GM23338 (cell line): ENCODE measurements at regions not wholly inside any gene's neighbourhood (a gene's known extent, or its start where the extent isn't known, plus 50 kb on each side); places are given as distances from the start of the nearest gene placed in this dataset.
A peak's percentile ranks its signal among the peaks of the same experiment; 100 is the strongest.

ENCODE experiments used
- ATAC-seq: fragments of 200-7000 bp; cut with Tn5 transposase; 3 replicates; pipeline ENCODE4 v1.9.1; 2020
- DNase-seq: peaks from one replicate; pipeline ENCODE4 v3.0.0-alpha.2; 2015; ENCODE audit warnings: low spot score
- H2AFZ ChIP-seq: fragments of 200-600 bp; sonication (generic); 2 replicates; pipeline ENCODE4 v1.8.0; 2016; ENCODE audit warnings: antibody characterized with exemption, mild to moderate bottlenecking, moderate library complexity
- H3F3A ChIP-seq: fragments of 200-600 bp; sonication (generic); replicated peaks from 2 replicates; pipeline ENCODE4 v1.8.0; 2017; ENCODE audit warnings: antibody characterized with exemption, mixed run types, low read depth
- H3K27ac ChIP-seq: fragments of 200-600 bp; sonication (generic); 2 replicates; pipeline ENCODE4 v1.6.1; 2016; ENCODE audit warnings: low read depth
- H3K27me3 ChIP-seq: fragments of 200-600 bp; sonication (generic); 2 replicates; pipeline ENCODE4 v1.8.0; 2016; ENCODE audit warnings: mild to moderate bottlenecking, mixed run types, moderate library complexity; ENCODE audit not compliant: insufficient read depth
- H3K36me3 ChIP-seq: fragments of 200-600 bp; sonication (generic); 2 replicates; pipeline ENCODE4 v1.8.0; 2016; ENCODE audit warnings: mild to moderate bottlenecking; ENCODE audit not compliant: insufficient read depth
- H3K4me1 ChIP-seq: fragments of 200-600 bp; sonication (generic); 2 replicates; pipeline ENCODE4 v1.8.0; 2016; ENCODE audit warnings: mild to moderate bottlenecking, moderate library complexity; ENCODE audit not compliant: insufficient read depth
- H3K4me2 ChIP-seq: fragments of 200-600 bp; sonication (generic); 2 replicates; pipeline ENCODE4 v1.7.1; 2017; ENCODE audit warnings: mixed run types
- H3K4me3 ChIP-seq: fragments of 200-600 bp; sonication (generic); 2 replicates; pipeline ENCODE4 v1.6.1; 2016; ENCODE audit warnings: mixed run types
- H3K79me2 ChIP-seq: fragments of 200-600 bp; sonication (generic); replicated peaks from 2 replicates; pipeline ENCODE4 v1.8.0; 2017; ENCODE audit warnings: mild to moderate bottlenecking; ENCODE audit not compliant: insufficient read depth
- H3K9me2 ChIP-seq: fragments of 200-600 bp; sonication (generic); 2 replicates; pipeline ENCODE4 v1.8.0; 2017; ENCODE audit not compliant: insufficient read depth
- H4K20me1 ChIP-seq: fragments of 200-600 bp; sonication (generic); replicated peaks from 2 replicates; pipeline ENCODE4 v1.8.0; 2017; ENCODE audit warnings: mild to moderate bottlenecking; ENCODE audit not compliant: insufficient read depth
- H3K27ac Mint-ChIP-seq: 2 replicates; pipeline ENCODE4 v1.8.0; 2020; ENCODE audit warnings: inconsistent platforms, mild to moderate bottlenecking, moderate library complexity, mixed read lengths
- H3K27me3 Mint-ChIP-seq: 3 replicates; pipeline ENCODE4 v1.8.0; 2022; ENCODE audit warnings: low read depth, mild to moderate bottlenecking, moderate library complexity, mixed read lengths, inconsistent platforms; ENCODE audit not compliant: insufficient read depth, poor library complexity
- H3K36me3 Mint-ChIP-seq: 3 replicates; pipeline ENCODE4 v1.8.0; 2021; ENCODE audit warnings: low read depth, mild to moderate bottlenecking, inconsistent platforms, moderate library complexity, mixed read lengths
- H3K4me1 Mint-ChIP-seq: 3 replicates; pipeline ENCODE4 v1.8.0; 2020; ENCODE audit warnings: mild to moderate bottlenecking, inconsistent platforms, mixed read lengths
- H3K4me3 Mint-ChIP-seq: 3 replicates; pipeline ENCODE4 v1.8.0; 2021; ENCODE audit warnings: moderate library complexity, mild to moderate bottlenecking, inconsistent platforms, mixed read lengths
- H3K9me3 Mint-ChIP-seq: 3 replicates; pipeline ENCODE4 v1.8.0; 2020; ENCODE audit warnings: moderate library complexity, mild to moderate bottlenecking, inconsistent platforms, mixed read lengths
- EZH2phosphoT487 ChIP-seq: fragments of 200-600 bp; sonication (generic); IDR thresholded peaks from one replicate; pipeline ENCODE4 v1.8.1; 2018; ENCODE audit warnings: antibody characterized with exemption; ENCODE audit not compliant: unreplicated experiment
- JUNB ChIP-seq: IDR thresholded peaks from one replicate; pipeline ENCODE4 v1.6.1; 2016; ENCODE audit warnings: antibody characterized with exemption; ENCODE audit not compliant: unreplicated experiment
- NANOG ChIP-seq: IDR thresholded peaks from 2 replicates; pipeline ENCODE4 v1.6.1; 2016; ENCODE audit warnings: antibody characterized with exemption, borderline replicate concordance
- ZNF331 ChIP-seq: fragments of 250-450 bp; sonication (Bioruptor Pico); IDR thresholded peaks from 2 replicates; pipeline ENCODE4 v1.5.0; 2020; ENCODE audit warnings: low read depth, mild to moderate bottlenecking, moderate library complexity
- TF ChIP-seq, protein P1 (sequence below): fragments of 250-450 bp; sonication (Bioruptor Pico); IDR thresholded peaks from 2 replicates; pipeline ENCODE4 v1.5.0; 2020; ENCODE audit warnings: mild to moderate bottlenecking, moderate library complexity
- TF ChIP-seq, protein P2 (sequence below): IDR thresholded peaks from 2 replicates; pipeline ENCODE4 v1.6.1; 2016; ENCODE audit warnings: antibody characterized with exemption

- Mint-ChIP-seq H3K27me3 (peaks cover 3% of the 10 kb centered on the region), H3K36me3 (no peaks in the 10 kb centered on the region), H3K4me1 (no peaks in the 10 kb centered on the region), H3K4me3 (no peak overlapping the region), H3K27ac (no peak overlapping the region), H3K9me3 (no peaks in the 10 kb centered on the region)
- no peaks in the 10 kb centered on the region for H3K79me2 ChIP-seq
- H3F3A ChIP-seq = no peaks in the 10 kb centered on the region
- TF ChIP-seq, protein P1, sequence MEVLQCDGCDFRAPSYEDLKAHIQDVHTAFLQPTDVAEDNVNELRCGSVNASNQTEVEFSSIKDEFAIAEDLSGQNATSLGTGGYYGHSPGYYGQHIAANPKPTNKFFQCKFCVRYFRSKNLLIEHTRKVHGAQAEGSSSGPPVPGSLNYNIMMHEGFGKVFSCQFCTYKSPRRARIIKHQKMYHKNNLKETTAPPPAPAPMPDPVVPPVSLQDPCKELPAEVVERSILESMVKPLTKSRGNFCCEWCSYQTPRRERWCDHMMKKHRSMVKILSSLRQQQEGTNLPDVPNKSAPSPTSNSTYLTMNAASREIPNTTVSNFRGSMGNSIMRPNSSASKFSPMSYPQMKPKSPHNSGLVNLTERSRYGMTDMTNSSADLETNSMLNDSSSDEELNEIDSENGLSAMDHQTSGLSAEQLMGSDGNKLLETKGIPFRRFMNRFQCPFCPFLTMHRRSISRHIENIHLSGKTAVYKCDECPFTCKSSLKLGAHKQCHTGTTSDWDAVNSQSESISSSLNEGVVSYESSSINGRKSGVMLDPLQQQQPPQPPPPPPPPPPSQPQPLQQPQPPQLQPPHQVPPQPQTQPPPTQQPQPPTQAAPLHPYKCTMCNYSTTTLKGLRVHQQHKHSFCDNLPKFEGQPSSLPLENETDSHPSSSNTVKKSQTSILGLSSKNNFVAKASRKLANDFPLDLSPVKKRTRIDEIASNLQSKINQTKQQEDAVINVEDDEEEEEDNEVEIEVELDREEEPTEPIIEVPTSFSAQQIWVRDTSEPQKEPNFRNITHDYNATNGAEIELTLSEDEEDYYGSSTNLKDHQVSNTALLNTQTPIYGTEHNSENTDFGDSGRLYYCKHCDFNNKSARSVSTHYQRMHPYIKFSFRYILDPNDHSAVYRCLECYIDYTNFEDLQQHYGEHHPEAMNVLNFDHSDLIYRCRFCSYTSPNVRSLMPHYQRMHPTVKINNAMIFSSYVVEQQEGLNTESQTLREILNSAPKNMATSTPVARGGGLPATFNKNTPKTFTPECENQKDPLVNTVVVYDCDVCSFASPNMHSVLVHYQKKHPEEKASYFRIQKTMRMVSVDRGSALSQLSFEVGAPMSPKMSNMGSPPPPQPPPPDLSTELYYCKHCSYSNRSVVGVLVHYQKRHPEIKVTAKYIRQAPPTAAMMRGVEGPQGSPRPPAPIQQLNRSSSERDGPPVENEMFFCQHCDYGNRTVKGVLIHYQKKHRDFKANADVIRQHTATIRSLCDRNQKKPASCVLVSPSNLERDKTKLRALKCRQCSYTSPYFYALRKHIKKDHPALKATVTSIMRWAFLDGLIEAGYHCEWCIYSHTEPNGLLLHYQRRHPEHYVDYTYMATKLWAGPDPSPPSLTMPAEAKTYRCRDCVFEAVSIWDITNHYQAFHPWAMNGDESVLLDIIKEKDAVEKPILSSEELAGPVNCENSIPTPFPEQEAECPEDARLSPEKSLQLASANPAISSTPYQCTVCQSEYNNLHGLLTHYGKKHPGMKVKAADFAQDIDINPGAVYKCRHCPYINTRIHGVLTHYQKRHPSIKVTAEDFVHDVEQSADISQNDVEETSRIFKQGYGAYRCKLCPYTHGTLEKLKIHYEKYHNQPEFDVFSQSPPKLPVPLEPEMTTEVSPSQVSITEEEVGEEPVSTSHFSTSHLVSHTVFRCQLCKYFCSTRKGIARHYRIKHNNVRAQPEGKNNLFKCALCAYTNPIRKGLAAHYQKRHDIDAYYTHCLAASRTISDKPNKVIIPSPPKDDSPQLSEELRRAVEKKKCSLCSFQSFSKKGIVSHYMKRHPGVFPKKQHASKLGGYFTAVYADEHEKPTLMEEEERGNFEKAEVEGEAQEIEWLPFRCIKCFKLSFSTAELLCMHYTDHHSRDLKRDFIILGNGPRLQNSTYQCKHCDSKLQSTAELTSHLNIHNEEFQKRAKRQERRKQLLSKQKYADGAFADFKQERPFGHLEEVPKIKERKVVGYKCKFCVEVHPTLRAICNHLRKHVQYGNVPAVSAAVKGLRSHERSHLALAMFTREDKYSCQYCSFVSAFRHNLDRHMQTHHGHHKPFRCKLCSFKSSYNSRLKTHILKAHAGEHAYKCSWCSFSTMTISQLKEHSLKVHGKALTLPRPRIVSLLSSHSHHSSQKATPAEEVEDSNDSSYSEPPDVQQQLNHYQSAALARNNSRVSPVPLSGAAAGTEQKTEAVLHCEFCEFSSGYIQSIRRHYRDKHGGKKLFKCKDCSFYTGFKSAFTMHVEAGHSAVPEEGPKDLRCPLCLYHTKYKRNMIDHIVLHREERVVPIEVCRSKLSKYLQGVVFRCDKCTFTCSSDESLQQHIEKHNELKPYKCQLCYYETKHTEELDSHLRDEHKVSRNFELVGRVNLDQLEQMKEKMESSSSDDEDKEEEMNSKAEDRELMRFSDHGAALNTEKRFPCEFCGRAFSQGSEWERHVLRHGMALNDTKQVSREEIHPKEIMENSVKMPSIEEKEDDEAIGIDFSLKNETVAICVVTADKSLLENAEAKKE (CRISPR knock-in tag) = no peak
- no peak for TF ChIP-seq EZH2phosphoT487
- TF ChIP-seq, protein P2, sequence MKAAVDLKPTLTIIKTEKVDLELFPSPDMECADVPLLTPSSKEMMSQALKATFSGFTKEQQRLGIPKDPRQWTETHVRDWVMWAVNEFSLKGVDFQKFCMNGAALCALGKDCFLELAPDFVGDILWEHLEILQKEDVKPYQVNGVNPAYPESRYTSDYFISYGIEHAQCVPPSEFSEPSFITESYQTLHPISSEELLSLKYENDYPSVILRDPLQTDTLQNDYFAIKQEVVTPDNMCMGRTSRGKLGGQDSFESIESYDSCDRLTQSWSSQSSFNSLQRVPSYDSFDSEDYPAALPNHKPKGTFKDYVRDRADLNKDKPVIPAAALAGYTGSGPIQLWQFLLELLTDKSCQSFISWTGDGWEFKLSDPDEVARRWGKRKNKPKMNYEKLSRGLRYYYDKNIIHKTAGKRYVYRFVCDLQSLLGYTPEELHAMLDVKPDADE = no peak
- TF ChIP-seq JUNB = no peak
- H3K4me3 ChIP-seq = no peak overlapping the region
- no peak overlapping the region for H3K4me2 ChIP-seq
- no peaks in the 10 kb centered on the region for H3K36me3 ChIP-seq
- no peaks in the 10 kb centered on the region for H4K20me1 ChIP-seq
- H3K9me2 ChIP-seq = no peaks in the 10 kb centered on the region
- H3K4me1 ChIP-seq = no peaks in the 10 kb centered on the region
- H3K27ac ChIP-seq = no peak overlapping the region
- ATAC-seq (no peak), DNase-seq (no peak)
- H2AFZ ChIP-seq = no peak overlapping the region
- no peaks in the 10 kb centered on the region for H3K27me3 ChIP-seq
Observed at GRCh38 chr2:30382995-30383394, 64.1 kb upstream of the LCLAT1 start.

GRCh38 chr2:30385327-30385726 lies 61.7 kb upstream of the LCLAT1 start:
- ATAC-seq (peak; percentile 96), DNase-seq (peak; percentile 71)
- Mint-ChIP-seq H3K4me3 (no peak overlapping the region), H3K9me3 (no peaks in the 10 kb centered on the region), H3K27ac (no peak overlapping the region), H3K4me1 (peaks cover 2% of the 10 kb centered on the region; the same call in 2 of the 3 replicates), H3K36me3 (no peaks in the 10 kb centered on the region), H3K27me3 (peaks cover 3% of the 10 kb centered on the region)
- Histone ChIP-seq H3K79me2 (no peaks in the 10 kb centered on the region), H2AFZ (no peak overlapping the region), H3K27ac (no peak overlapping the region), H4K20me1 (no peaks in the 10 kb centered on the region), H3K27me3 (no peaks in the 10 kb centered on the region), H3K4me2 (no peak overlapping the region), H3F3A (no peaks in the 10 kb centered on the region), H3K9me2 (no peaks in the 10 kb centered on the region), H3K36me3 (no peaks in the 10 kb centered on the region), H3K4me3 (no peak overlapping the region), H3K4me1 (0 out of 2 replicates have a peak, but pooled peaks cover 3% of the 10 kb centered on the region)
- TF ChIP-seq, protein P1 (CRISPR knock-in tag) = no peak
- TF ChIP-seq NANOG (no peak), ZNF331 (CRISPR knock-in tag) (no peak)
